Activated naive CD4-positive, alpha-beta T cell treated with Interleukin-2 at 50 U/mL for 16 hours (primary cell): ENCODE measurements at regions not wholly inside any gene's neighbourhood (a gene's known extent, or its start where the extent isn't known, plus 50 kb on each side); places are given as distances from the start of the nearest gene placed in this dataset.
"Not testable (repeated sequence)": the region's sequence is repeated elsewhere in the genome, so short reads cannot be mapped to it uniquely, and the experiment has no call there.

Experiments used
- DNase-seq: peaks from one replicate; pipeline ENCODE4 v3.0.0-alpha.2; 2020

DNA sequence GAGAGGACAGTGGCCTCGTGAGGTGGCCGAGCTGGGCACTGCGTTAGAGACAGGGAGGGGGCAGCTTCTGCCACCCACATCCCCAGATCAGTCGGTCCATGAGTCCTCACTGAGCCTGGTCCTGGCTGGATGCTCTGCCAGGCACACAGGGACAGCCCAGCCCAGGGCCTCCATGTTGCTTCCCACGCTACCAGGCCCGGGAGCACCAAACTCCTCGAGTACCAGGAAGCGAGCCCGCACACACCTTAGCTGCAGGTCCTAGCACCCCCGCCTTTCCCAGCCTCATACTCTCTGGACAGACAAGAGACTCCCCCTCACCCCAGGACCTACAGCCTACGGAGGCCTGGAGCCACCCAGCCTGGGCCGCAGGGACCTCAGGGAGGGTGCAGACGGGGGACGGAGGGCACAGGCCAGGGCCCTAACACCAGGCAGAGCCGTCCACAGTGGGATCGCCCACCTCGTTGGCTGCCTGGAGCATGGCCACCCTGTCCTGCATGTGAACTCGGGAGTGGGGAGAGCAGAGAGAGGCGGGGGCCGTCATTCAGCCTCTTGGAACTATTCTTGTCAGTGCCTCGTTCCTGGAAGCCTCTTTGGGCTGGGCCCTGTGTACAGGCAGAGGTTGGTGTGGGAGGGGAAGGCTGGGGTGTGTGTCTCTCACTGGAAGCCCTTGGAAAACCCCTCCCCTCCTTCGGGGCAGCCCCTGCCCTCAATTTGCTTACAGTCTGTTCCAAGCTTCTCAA is 90.9 kb upstream of the RUNX3 start:
- DNase-seq, result peak; percentile 11

GRCh38 chr1:25020173-25020845 is 90.2 kb upstream of the RUNX3 start:
- DNase-seq, result no peak

- no peak for DNase-seq
These were observed 89.5 kb upstream of the RUNX3 start for GRCh38 chr1:25019337-25020172.

GRCh38 chr1:25018943-25019336 is 88.9 kb upstream of the RUNX3 start:
- DNase-seq, result no peak

DNA sequence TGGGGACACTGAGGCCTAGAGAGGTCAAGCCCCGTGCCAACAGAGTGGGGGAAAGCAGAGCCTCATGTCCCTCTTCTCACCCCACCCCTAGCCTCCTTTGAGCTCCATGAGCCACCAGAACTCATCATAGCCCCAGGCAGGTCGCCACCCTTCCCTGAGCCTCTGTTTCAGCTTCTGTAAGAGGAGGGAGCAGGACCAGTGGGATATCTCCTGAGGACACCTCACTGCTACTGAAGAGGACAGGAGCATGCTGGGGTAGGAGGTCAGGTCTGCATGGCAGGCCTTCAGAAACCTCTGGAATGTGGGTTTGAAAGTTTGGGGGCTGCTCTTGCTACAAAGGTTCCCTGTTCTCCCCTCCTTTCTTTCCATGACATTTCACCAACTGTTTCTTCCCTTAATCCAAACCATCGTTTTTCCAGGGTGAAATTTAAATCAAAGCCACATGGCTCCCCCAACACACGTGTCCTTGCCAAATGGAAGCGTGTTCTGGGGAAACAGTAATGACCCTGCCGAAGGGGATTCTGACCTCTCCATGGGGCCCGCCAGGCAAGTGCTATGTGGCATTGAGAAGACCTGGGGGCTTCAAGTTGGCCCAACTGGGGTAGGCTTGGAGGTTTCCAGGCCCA is 88.1 kb upstream of the RUNX3 start:
- DNase-seq, result no peak

GRCh38 chr1:25017436-25018109 is 87.5 kb upstream of the RUNX3 start:
- DNase-seq, result no peak

GRCh38 chr1:25012966-25013962 is 83.2 kb upstream of the RUNX3 start:
- DNase-seq, result no peak

- DNase-seq, result no peak
These were observed 82.0 kb upstream of the RUNX3 start for GRCh38 chr1:25011943-25012638.

GRCh38 chr1:25011275-25011674 is 81.2 kb upstream of the RUNX3 start:
- no peak for DNase-seq

DNA sequence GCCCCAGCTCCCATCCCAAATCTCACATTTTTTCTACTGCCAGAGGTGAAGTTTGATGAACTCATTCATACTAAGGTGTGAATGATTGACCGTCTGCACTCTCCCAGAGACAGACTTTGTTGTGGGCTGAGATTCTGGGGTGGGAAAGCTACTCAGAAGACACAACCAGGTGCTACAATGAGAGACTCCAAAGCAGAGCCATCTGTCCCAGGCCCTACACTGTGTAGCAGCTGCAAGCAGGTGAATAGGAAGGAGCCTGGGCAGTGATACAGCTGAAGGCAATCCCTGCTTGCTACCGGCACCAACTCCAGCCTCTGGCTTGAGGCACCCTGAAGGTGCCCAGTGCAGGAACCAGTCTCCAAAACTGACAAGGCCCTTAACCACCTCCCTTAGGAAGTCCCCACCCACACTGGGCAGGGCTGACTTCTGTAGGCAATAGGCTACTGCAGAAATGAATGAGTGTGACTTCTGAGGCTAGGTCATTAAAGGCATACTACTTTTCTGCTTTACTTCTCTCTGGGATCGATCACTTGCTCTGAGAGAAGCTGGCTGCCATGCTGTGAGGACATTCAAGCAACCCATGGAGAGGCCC is 79.7 kb upstream of the RUNX3 start:
- DNase-seq, result peak; percentile 56

- no peak for DNase-seq
These were observed 78.1 kb upstream of the RUNX3 start for GRCh38 chr1:25008192-25008485.

GRCh38 chr1:25007390-25008191 is 77.5 kb upstream of the RUNX3 start:
- not testable (repeated sequence) for DNase-seq

DNA sequence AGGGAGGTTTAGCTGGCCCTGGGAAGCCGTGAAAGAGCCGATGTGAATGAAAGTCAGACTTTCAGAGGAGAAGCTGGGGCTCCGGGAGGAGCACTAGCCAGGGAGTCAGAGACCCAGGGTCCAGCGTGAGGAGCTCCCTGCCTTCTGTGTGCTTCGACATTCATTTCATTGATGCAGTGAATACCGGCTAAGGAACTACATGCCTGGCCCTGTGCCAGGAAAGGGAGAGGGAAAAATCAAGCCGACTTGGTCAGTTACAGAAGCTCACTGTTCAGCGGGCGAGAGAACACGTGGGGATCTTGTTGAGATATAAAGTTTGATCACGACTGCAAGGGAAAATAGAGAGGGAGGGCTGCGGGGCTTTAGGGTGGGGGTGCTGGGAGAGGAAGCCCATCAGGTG is 76.7 kb upstream of the RUNX3 start:
- DNase-seq, result no peak

DNA sequence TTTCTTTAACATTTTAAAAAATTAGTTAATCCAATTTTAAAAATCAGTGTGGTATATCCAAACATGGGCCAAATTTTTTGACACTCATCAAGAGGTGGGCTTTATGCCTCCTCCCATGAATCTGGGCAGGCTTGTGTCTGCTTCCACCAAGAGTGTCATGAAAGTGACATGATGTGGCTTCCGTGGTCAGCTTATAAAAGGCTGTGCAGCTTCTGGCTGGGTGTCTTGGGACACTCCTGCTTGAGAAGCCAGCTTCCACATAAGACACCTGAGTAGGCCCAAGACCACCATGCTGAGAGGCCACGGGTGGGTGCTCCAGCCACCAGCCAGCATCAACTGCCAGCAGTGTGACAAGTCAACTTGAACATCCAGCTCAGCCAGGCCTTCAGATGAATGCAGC is 74.3 kb upstream of the RUNX3 start:
- no peak for DNase-seq

DNA sequence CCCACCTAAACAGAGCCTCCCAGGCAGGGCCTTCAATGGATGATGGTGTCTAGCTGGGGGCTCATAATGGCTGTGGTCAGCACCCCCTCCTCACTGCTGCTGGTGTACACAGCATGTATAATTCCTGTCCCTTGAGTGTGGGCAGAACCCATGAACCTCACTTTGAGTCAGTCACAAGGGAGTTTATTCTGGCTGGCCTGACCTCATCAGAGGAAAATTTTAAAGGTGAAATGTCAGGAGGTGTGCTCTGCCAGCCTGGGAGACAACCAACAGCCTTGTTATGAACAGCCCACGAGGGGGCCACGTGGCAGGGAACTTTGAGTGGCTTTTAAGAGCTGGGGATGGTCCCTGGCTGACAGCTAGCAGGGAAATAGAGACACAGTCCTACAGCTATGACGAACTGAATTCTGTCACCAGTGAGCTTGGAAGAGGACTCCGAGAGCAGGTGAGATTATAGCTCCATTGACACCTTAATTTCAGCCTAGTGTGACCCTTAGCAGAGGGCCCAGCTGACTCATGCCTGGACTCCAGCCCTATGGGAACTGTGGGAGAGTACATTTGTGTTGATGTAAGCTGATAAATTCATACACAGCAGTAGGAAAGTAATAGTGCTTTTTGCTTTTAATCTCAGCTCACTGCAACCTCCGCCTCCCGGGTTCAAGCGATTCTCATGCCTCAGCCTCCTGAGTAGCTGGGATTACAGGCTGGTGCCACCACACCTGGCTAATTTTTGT is 73.5 kb upstream of the RUNX3 start:
- peak; percentile 28 for DNase-seq

DNA sequence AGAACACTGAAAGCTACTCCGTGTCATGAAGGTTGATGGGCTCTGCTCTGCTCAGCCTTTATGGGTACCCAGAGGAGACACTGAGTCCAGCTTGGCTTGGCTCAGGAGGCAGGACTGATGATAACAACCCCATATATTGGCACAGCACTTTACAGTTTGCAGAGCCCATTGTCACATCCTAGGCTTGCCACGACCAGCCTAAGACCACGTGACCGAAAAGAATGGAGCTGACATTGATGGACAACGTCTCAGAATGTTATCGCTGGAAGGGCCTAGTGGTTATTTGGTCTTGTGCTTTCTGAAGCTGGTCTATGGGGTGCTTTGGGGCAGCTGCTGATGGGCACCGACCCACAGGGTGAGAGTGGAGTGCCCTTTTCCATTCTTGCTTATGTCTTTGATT is 72.9 kb upstream of the RUNX3 start:
- DNase-seq, result no peak

- no peak for DNase-seq
These were observed 71.2 kb upstream of the RUNX3 start for GRCh38 chr1:25001125-25001915.

DNA sequence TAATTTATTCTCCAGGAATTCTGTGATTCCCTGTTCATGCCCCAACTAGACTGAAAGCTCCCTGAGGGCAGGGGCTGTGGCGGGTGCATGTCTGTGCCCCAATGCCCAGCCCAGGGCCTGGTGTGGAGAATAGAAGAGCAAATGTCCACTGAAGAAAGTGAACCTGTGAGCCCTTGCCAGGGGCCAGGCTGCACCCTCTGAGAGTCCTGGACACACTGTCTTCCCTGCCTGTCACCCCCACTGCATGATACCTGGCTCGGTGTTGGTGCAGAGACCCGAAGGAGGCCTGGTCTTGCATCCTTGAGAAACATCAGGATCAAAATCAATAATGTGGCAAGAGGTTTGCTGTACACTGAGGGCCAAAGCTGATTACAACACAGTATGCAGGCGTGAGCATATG is 69.8 kb upstream of the RUNX3 start:
- DNase-seq, result no peak
